Activated CD4-positive, alpha-beta T cell treated with anti-CD3 and anti-CD28 coated beads, Interleukin-2, amount 50 U/mL, for 4 hours (primary cell): ENCODE measurements at regions not wholly inside any gene's neighbourhood (a gene's known extent, or its start where the extent isn't known, plus 50 kb on each side); places are given as distances from the start of the nearest gene placed in this dataset.
"Not testable (repeated sequence)": the region's sequence is repeated elsewhere in the genome, so short reads cannot be mapped to it uniquely, and the experiment has no call there.

ENCODE experiments used
- DNase-seq, 2 experiments: peaks; one replicate each; pipeline ENCODE4 v3.0.0-alpha.2; 2020

- no peak for DNase-seq
These were observed 155.8 kb downstream of the OAT start for GRCh38 chr10:124262971-124263370.

- no peak for DNase-seq
These were observed 156.4 kb downstream of the OAT start for GRCh38 chr10:124262234-124262865.

GRCh38 chr10:124259139-124259825 is 159.4 kb downstream of the OAT start:
- no peak for DNase-seq

DNA sequence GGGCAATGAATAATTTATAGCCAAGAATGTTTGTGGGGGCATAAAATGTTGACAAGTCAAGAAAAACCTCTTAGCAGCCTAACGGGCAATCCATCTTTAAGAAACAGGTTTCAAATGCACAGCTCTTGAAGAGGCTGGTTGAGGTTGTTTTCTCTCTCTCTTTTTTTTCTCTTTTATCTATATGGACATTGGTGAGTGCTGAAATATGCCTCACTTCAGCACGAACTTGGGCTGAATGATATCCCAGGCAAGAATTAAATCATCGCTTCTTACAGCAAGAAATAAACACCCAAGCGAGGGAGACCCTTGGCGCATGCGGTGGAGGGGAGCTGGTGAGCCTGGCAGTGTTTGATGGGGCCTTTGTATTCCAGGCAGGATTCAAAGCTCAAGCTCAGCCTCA is 160.9 kb downstream of the OAT start:
- no peak for DNase-seq

DNA sequence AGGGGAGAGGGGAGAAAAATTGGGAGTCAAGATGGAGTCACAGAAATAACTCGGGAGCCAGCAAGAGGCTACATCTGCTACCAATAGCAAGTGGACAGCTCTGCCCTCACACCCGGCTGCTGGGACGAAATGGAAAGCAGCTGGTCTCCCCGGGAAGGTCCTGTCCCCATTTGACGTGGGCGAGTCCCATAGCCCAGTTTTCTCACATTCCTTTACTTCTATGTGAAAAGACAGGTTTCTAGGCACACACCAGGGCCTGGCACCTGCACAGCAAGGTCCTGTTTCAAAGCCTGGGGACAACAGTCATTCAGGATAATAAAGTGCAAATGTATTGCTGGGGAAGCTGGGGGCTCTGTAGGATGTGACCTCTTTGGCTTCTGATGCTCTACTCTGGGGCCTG is 162.6 kb downstream of the OAT start:
- no peak for DNase-seq

DNA sequence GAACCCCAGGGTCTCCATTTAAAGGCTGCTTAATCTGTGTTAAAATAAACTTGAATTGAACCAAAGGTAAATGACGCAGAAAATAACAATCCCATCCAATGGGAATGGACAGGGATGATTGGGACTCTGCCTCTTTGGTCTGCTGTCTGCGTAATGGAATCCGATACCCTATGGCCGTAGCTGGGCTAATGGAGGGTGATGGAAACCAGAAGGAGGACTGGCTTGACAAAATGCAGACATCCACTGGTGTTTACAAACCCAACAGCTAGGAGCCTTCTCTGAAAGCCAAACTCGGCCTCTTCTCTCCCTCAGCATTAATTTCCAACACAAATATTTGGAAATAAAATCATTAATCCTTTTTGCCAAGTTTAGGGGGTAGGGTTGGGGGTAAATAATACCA is 162.2 kb upstream of the CHST15 start:
- DNase-seq: no peak

DNA sequence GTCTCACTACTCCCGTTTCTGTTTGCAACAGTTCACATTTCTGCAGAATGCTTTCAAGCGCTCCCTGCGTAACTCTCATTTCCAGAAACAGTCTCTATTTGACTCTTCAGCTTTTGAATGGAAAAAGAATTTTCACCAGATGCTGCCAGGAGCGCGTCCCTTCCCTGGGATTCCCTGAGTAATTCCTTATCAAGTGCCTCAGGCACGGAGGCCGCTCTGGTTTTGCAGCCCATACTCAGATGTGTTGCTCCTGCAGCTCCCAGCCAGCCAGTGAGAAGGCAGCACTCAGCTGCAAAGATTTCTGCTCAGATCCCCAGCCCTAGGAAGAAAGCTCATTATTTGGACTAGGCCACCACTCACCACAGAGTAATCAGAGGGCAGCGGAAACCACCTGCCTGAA is 161.1 kb upstream of the CHST15 start:
- no peak for DNase-seq

- no peak for DNase-seq
These were observed 159.6 kb upstream of the CHST15 start for GRCh38 chr10:124253006-124253405.

DNA sequence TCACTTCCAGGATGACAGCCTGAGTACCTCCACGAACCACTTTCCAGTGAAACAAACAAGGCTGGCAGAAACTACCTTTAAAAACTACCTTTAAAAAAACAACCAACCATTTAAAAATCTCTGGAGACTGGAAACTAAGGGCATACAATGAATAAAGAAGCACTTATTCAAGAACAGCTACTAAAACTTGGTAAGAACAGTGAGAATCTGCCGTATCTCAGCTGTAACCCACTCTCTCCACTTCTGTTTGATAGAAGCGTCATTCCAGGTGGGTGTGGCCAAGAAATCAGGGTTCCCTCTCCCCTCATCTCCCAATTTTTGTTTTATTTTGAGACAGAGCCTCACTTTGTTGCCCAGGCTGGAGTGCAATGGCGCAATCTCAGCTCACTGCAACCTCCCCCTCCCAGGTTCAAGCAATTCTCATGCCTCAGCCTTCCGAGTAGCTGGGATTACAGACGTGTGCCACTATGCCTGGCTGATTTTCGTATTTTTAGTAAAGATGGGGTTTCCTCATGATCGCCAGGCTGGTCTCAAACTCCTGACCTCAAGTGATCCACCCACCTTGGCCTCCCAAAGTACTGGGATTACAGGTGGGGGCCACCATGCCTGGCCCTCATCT is 158.8 kb upstream of the CHST15 start:
- DNase-seq: no peak

- DNase-seq: no peak
These were observed 158.1 kb upstream of the CHST15 start for GRCh38 chr10:124251317-124252065.

DNA sequence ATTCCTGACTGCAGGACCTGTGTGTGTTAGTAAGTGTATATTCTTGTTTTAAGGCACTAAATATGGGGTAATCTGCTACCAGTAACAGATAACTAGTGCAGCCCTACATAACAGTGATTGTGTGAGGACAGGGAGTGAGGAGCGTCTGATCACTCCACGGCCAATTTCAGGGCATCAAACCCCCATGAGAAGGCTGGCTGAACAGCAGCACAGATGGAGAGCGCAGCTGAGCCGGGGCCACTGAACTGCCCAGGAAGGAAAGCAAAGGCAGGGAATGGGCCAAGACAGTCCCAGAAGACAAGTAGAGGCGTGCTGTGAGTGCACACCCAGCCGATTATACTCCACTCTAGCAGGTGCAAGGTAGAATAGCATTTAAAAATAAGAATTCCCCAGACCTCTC is 157.1 kb upstream of the CHST15 start:
- no peak for DNase-seq

GRCh38 chr10:124249812-124250432 is 156.5 kb upstream of the CHST15 start:
- DNase-seq: no peak

GRCh38 chr10:124249196-124249595 is 155.8 kb upstream of the CHST15 start:
- no peak for DNase-seq

GRCh38 chr10:124248056-124249045 is 155.0 kb upstream of the CHST15 start:
- DNase-seq: no peak

DNA sequence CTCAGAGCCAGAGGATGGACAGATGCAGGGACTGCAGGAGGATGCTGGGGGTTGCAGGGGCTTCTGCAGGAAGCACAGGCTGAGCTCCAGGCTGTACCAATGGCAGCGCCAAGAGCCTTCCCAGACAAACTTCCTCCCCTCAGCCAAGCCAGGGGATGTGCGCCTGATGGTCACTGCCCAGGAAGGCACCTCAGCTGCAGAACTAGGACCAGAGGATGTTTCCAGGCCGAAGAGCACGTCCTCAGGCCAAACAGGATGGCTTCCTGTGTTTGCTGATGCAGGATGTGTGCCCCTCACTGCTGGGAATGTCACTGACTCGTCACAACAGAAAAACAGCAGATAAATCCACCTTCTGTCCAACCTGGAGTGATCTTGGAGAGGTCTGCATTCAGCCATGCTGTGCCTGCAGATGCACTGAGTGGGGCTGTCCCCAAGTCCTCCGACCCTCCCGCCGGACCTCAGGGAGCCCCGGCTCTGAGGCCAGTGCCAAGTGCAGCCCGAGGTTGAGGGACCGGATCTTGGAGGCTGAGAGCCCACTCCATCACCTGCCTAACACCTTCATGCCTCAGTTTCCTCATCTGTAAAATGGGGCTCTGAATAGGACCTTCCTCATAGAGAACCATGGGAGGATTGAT is 152.5 kb upstream of the CHST15 start:
- no peak for DNase-seq

DNA sequence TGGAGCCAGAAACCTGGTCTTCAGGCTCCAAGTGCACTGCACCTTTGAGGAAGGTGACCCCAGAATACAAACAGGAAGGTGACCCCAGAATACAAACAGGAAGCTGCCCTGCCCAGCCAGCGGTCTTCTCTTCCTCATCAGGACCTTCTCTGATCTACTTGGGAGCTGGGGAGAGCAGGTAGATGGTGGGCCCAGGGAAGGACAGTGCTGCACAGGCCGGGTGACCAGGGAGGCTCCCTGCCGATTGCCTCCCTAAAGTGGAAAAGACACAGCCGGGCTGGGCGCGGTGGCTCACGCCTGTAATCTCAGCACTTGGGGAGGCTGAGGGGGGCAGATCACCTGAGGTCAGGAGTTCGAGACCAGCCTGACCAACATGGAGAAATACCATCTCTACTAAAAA is 151.8 kb upstream of the CHST15 start:
- no peak for DNase-seq

DNA sequence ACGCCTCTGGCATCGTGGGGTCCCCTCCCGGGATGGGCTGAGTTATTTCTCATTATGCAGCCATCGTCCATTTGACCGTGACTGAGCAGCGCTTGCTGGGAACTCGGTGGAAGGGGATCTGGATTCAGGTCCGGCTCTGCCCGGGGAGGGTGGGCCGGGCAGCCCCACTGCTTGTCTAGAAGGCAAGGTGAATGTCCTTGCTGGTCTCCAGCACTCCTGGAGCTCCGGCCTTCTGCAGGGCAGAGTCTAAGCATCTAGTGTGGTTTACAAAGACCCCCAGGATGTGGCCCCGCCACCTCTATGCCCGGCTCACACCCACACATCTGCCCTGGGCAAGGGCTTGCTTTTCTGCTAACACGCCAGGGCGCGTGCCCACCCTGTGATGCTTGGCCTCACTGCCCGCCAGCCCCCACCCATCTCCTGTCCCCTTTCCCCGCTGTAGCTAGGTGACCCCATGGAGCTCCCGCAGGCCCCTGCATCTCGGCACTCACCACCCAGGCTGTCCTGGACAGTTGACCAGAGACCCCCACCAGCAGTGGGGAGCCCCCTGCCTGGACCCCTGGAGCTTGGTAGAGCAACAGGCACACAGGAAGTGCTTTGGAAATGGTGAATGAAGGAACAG is 151.0 kb upstream of the CHST15 start:
- no peak for DNase-seq

GRCh38 chr10:124243702-124244121 is 150.3 kb upstream of the CHST15 start:
- DNase-seq: no peak

GRCh38 chr10:124242791-124243190 is 149.4 kb upstream of the CHST15 start:
- DNase-seq: no peak

DNA sequence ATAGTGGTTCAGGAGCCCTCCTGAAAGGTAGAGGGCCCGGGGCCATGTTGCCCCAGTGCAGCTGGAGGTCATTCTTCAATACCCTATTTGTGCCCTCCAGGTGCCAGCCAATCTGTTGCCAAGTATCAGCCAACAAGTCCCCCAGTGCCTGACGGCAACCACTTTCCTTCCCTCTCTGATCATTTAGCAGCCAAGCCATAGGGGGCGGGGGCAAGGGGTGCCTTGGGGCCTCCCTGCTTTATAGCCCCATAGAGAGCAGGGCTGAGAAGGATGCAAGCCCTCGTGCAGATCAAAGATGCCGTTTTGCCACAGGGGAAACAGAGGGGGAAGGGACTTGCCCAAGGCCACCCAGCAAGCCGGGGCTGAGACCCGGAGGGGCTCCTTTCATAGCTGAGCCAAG is 149.0 kb upstream of the CHST15 start:
- DNase-seq: no peak

DNA sequence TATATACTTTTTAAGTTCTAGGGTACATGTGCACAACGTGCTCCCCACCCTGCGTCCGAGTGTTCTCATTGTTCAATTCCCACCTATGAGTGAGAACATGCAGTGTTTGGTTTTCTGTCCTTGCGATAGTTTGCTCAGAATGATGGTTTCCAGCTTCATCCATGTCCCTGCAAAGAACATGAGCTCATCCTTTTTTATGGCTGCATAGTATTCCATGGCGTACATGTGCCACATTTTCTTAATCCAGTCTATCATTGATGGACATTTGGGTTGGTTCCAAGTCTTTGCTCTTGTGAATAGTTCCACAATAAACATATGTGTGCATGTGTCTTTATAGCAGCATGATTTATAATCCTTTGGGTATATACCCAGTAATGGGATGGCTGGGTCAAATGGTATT is 148.1 kb upstream of the CHST15 start:
- DNase-seq: not testable (repeated sequence)
